Breast epithelium (tissue), 3 donors: ENCODE measurements at regions not wholly inside any gene's neighbourhood (a gene's known extent, or its start where the extent isn't known, plus 50 kb on each side); places are given as distances from the start of the nearest gene placed in this dataset.

Experiments used
- CTCF ChIP-seq, 3 donors: fragments of 450-650 bp; IDR thresholded peaks; one replicate each; pipeline ENCODE4 v1.5.1; 2016 to 2017; ENCODE audit warnings: antibody characterized with exemption in 3 of 3, mild to moderate bottlenecking in 3 of 3, moderate library complexity in 3 of 3
- POLR2A ChIP-seq: fragments of 450-650 bp; IDR thresholded peaks from one replicate; pipeline ENCODE4 v1.6.1; 2016; ENCODE audit warnings: antibody characterized with exemption, mild to moderate bottlenecking, moderate library complexity
- POLR2AphosphoS5 ChIP-seq, 3 donors: sonication (generic); formaldehyde crosslinking; IDR thresholded peaks; one replicate each; pipeline ENCODE4 v1.6.1; 2017; ENCODE audit warnings: antibody characterized with exemption in 3 of 3

- no peak for TF ChIP-seq POLR2A
- no peak for TF ChIP-seq POLR2AphosphoS5 (IDR thresholded peaks at IDR 0.05)
- TF ChIP-seq CTCF (IDR thresholded peaks at IDR 0.05) = no peak
Measured at GRCh38 chr1:244296447-244296846, 155.3 kb downstream of the ADSS2 start.
